H9 (cell line): ENCODE measurements at regions not wholly inside any gene's neighbourhood (a gene's known extent, or its start where the extent isn't known, plus 50 kb on each side); places are given as distances from the start of the nearest gene placed in this dataset.

Source experiments
- DNase-seq: peaks from one replicate; pipeline ENCODE4 v3.0.0-alpha.2; 2017
- H2AFZ ChIP-seq: one replicate; pipeline ENCODE4 v1.6.1; 2013; ENCODE audit warnings: mild to moderate bottlenecking, low read length, control low read depth, moderate library complexity
- H2AK5ac ChIP-seq: 2 replicates; pipeline ENCODE4 v1.6.1; 2013; ENCODE audit warnings: low read length, control low read depth, mixed read lengths; ENCODE audit not compliant: insufficient read length
- H2BK120ac ChIP-seq: one replicate; pipeline ENCODE4 v1.6.1; 2013; ENCODE audit warnings: low read depth, mild to moderate bottlenecking, low read length, control low read depth, inconsistent platforms; ENCODE audit not compliant: poor library complexity, severe bottlenecking
- H2BK12ac ChIP-seq: 2 replicates; pipeline ENCODE4 v1.6.1; 2013; ENCODE audit warnings: low read length, control low read depth, mixed read lengths, low read depth; ENCODE audit not compliant: insufficient read length
- H2BK15ac ChIP-seq: 2 replicates; pipeline ENCODE4 v1.6.1; 2013; ENCODE audit warnings: low read depth, low read length, control low read depth
- H2BK20ac ChIP-seq: one replicate; pipeline ENCODE4 v1.6.1; 2013; ENCODE audit warnings: low read depth, mild to moderate bottlenecking, low read length, control low read depth, inconsistent platforms; ENCODE audit not compliant: poor library complexity, severe bottlenecking
- H2BK5ac ChIP-seq: 2 replicates; pipeline ENCODE4 v1.6.1; 2013; ENCODE audit warnings: low read length, control low read depth, mixed read lengths; ENCODE audit not compliant: insufficient read length
- H3K14ac ChIP-seq: 2 replicates; pipeline ENCODE4 v1.6.1; 2013; ENCODE audit warnings: low read length, control low read depth; ENCODE audit not compliant: insufficient read depth
- H3K18ac ChIP-seq: 2 replicates; pipeline ENCODE4 v1.6.1; 2013; ENCODE audit warnings: low read depth, mild to moderate bottlenecking, mixed read lengths, low read length, control low read depth; ENCODE audit not compliant: insufficient read length
- H3K23ac ChIP-seq: 2 replicates; pipeline ENCODE4 v1.6.1; 2013; ENCODE audit warnings: low read length, control low read depth, mixed read lengths, low read depth; ENCODE audit not compliant: insufficient read length
- H3K23me2 ChIP-seq: 2 replicates; pipeline ENCODE4 v1.6.1; 2013; ENCODE audit warnings: low read depth, mild to moderate bottlenecking, mixed read lengths, low read length, control low read depth; ENCODE audit not compliant: insufficient read length, poor library complexity, severe bottlenecking
- H3K27ac ChIP-seq: 2 replicates; pipeline ENCODE4 v1.5.1; 2013; ENCODE audit warnings: low read length, control low read depth, mixed read lengths, low read depth; ENCODE audit not compliant: insufficient read length
- H3K27me3 ChIP-seq: 2 replicates; pipeline ENCODE4 v1.6.1; 2013; ENCODE audit warnings: low read length, control low read depth, inconsistent platforms; ENCODE audit not compliant: insufficient read depth
- H3K4ac ChIP-seq: 2 replicates; pipeline ENCODE4 v1.6.1; 2013; ENCODE audit warnings: low read depth, mild to moderate bottlenecking, control low read depth, inconsistent platforms, low read length, moderate library complexity
- H3K4me1 ChIP-seq: 2 replicates; pipeline ENCODE4 v1.6.1; 2013; ENCODE audit warnings: low read length, control low read depth, inconsistent platforms; ENCODE audit not compliant: insufficient read depth
- H3K4me2 ChIP-seq: 2 replicates; pipeline ENCODE4 v1.6.1; 2013; ENCODE audit warnings: low read length, control low read depth, mixed read lengths; ENCODE audit not compliant: insufficient read length, insufficient read depth
- H3K56ac ChIP-seq: 2 replicates; pipeline ENCODE4 v1.6.1; 2013; ENCODE audit warnings: low read depth, mild to moderate bottlenecking, mixed read lengths, low read length, control low read depth; ENCODE audit not compliant: insufficient read length
- H3K79me1 ChIP-seq: 2 replicates; pipeline ENCODE4 v1.6.1; 2013; ENCODE audit warnings: low read depth, mild to moderate bottlenecking, moderate library complexity, low read length, control low read depth, inconsistent platforms; ENCODE audit not compliant: insufficient read depth, poor library complexity, severe bottlenecking
- H3K79me2 ChIP-seq: 2 replicates; pipeline ENCODE4 v1.6.1; 2013; ENCODE audit warnings: low read length, control low read depth, inconsistent platforms; ENCODE audit not compliant: insufficient read depth
- H3K9ac ChIP-seq: 2 replicates; pipeline ENCODE4 v1.6.1; 2013; ENCODE audit warnings: low read length, control low read depth, mixed read lengths; ENCODE audit not compliant: insufficient read length; ENCODE audit errors: extremely low read depth
- H3K9me3 ChIP-seq: one replicate; pipeline ENCODE4 v1.6.1; 2013; ENCODE audit warnings: low read depth, low read length, inconsistent platforms; ENCODE audit not compliant: control insufficient read depth
- H3T11ph ChIP-seq: one replicate; pipeline ENCODE4 v1.6.1; 2013; ENCODE audit warnings: mild to moderate bottlenecking, low read length, control low read depth, inconsistent platforms
- H4K20me1 ChIP-seq: one replicate; pipeline ENCODE4 v1.6.1; 2013; ENCODE audit not compliant: control insufficient read depth, insufficient read length, insufficient read depth
- H4K5ac ChIP-seq: 2 replicates; pipeline ENCODE4 v1.6.1; 2013; ENCODE audit warnings: low read depth, mild to moderate bottlenecking, mixed read lengths, low read length, control low read depth; ENCODE audit not compliant: insufficient read length
- H4K8ac ChIP-seq: replicated peaks from 2 replicates; pipeline ENCODE4 v1.6.1; 2013; ENCODE audit warnings: low read length, control low read depth, mixed read lengths, low read depth; ENCODE audit not compliant: insufficient read length
- H4K91ac ChIP-seq: 2 replicates; pipeline ENCODE4 v1.6.1; 2013; ENCODE audit warnings: low read depth, mild to moderate bottlenecking, moderate library complexity, mixed read lengths, low read length, control low read depth; ENCODE audit not compliant: insufficient read length
- H3K27ac Mint-ChIP-seq, 3 experiments: 2 replicates in 2 of 3; 3 replicates in 1 of 3; pipeline ENCODE4 v1.8.0; 2020 to 2021; ENCODE audit warnings: mixed read lengths in 3 of 3, mild to moderate bottlenecking in 1 of 3, moderate library complexity in 1 of 3
- H3K27me3 Mint-ChIP-seq: 2 replicates; pipeline ENCODE4 v1.8.0; 2021; ENCODE audit warnings: low read depth, mild to moderate bottlenecking, moderate library complexity, mixed read lengths
- H3K36me3 Mint-ChIP-seq, 3 experiments: 2 replicates in 2 of 3; 3 replicates in 1 of 3; pipeline ENCODE4 v1.8.0; 2020 to 2021; ENCODE audit warnings: low read depth in 3 of 3, mixed read lengths in 3 of 3; ENCODE audit not compliant: insufficient read depth in 1 of 3
- H3K4me1 Mint-ChIP-seq, 2 experiments: 2 replicates each; pipeline ENCODE4 v1.8.0; 2020; ENCODE audit warnings: mixed read lengths in 2 of 2
- H3K4me3 Mint-ChIP-seq, 2 experiments: 2 replicates in 1 of 2; 3 replicates in 1 of 2; pipeline ENCODE4 v1.8.0; 2020 to 2021; ENCODE audit warnings: mild to moderate bottlenecking in 2 of 2, mixed read lengths in 2 of 2, moderate library complexity in 1 of 2
- H3K9me3 Mint-ChIP-seq, 2 experiments: 2 replicates in 1 of 2; 3 replicates in 1 of 2; pipeline ENCODE4 v1.8.0; 2020; ENCODE audit warnings: mild to moderate bottlenecking in 2 of 2, mixed read lengths in 2 of 2, moderate library complexity in 1 of 2
- CTCF ChIP-seq: fragments of 200-600 bp; sonication (generic); conservative IDR thresholded peaks from 3 replicates; pipeline ENCODE4 v1.8.0; 2021; ENCODE audit warnings: antibody characterized with exemption, mild to moderate bottlenecking
- WGBS: extraction: QIAGEN DNeasy Blood & Tissue Kit; methylation state at CpG from one replicate; pipeline ENCODE4 v1.1.7; 2013; ENCODE audit warnings: missing lambda C conversion rate, low lambda C conversion rate, mixed read lengths; ENCODE audit not compliant: insufficient read length; ENCODE audit errors: extremely low coverage; 5-methylcytosine and 5-hydroxymethylcytosine counted together

- Mint-ChIP-seq H3K9me3 (peaks cover 19 to 29% of the 10 kb centered on the region in 2 experiments), H3K4me3 (no peak overlapping the region), H3K27ac (no peak overlapping the region)
These were observed 588.9 kb downstream of the NTRK3 start for GRCh38 chr15:87667643-87668042.

More at GRCh38 chr15:87667643-87668042, 588.9 kb downstream of the NTRK3 start:
- no peaks in the 10 kb centered on the region for H3K79me2 ChIP-seq
- H3K27ac ChIP-seq, result no peak overlapping the region
- H2BK120ac ChIP-seq, result no peak overlapping the region
- no peaks in the 10 kb centered on the region for H3K27me3 ChIP-seq
- no peak overlapping the region for H3K4me2 ChIP-seq
- H3K79me1 ChIP-seq, result no peaks in the 10 kb centered on the region
- peaks cover 0 to 14% (median 12%) of the 10 kb centered on the region in 3 experiments; a peak in 6 of 7 replicates for H3K36me3 Mint-ChIP-seq
- no peak overlapping the region for H3K9ac ChIP-seq
- no peak overlapping the region for H2BK20ac ChIP-seq
- H4K20me1 ChIP-seq, result no peaks in the 10 kb centered on the region
- no peak overlapping the region for H2BK12ac ChIP-seq
- no peaks in the 10 kb centered on the region for H3K4me1 ChIP-seq
- no peak overlapping the region for H2BK15ac ChIP-seq
- no peaks in the 10 kb centered on the region for H3K9me3 ChIP-seq
- peaks cover 3 to 5% of the 10 kb centered on the region in 2 experiments; a peak in 3 of 4 replicates for H3K4me1 Mint-ChIP-seq
- WGBS, result no CpG with 5 or more reads among the region's 3 CpGs
- no peak overlapping the region for H2BK5ac ChIP-seq
- no peak overlapping the region for H4K8ac ChIP-seq
- no peak overlapping the region for H3K18ac ChIP-seq
- no peaks in the 10 kb centered on the region for H3K23me2 ChIP-seq
- no peak overlapping the region for H3T11ph ChIP-seq
- DNase-seq, result no peak
- no peak overlapping the region for H3K4ac ChIP-seq
- no peak overlapping the region for H3K23ac ChIP-seq
- no peak overlapping the region for H4K91ac ChIP-seq
- no peak overlapping the region for H3K14ac ChIP-seq
- no peak overlapping the region for H3K56ac ChIP-seq
- H4K5ac ChIP-seq, result no peak overlapping the region
- TF ChIP-seq CTCF, result no peak
- H2AFZ ChIP-seq, result no peak overlapping the region
- H2AK5ac ChIP-seq, result no peak overlapping the region
- H3K27me3 Mint-ChIP-seq, result no peaks in the 10 kb centered on the region; the same call in none of the 2 replicates
